Neural progenitor cell (in vitro differentiated cells): ENCODE measurements at regions not wholly inside any gene's neighbourhood (a gene's known extent, or its start where the extent isn't known, plus 50 kb on each side); places are given as distances from the start of the nearest gene placed in this dataset.

Experiments used
- CTCF ChIP-seq: fragments of 200-600 bp; sonication (generic); IDR thresholded peaks from 2 replicates; pipeline ENCODE4 v1.5.1; 2017; ENCODE audit warnings: antibody characterized with exemption, mild to moderate bottlenecking
- EZH2 ChIP-seq: fragments of 200-600 bp; sonication (generic); IDR thresholded peaks from 2 replicates; pipeline ENCODE4 v1.6.1; 2017; ENCODE audit warnings: antibody characterized with exemption, mild to moderate bottlenecking, moderate library complexity
- EZH2phosphoT487 ChIP-seq: fragments of 200-600 bp; sonication (generic); IDR thresholded peaks from 2 replicates; pipeline ENCODE4 v1.6.1; 2017; ENCODE audit warnings: antibody characterized with exemption

DNA sequence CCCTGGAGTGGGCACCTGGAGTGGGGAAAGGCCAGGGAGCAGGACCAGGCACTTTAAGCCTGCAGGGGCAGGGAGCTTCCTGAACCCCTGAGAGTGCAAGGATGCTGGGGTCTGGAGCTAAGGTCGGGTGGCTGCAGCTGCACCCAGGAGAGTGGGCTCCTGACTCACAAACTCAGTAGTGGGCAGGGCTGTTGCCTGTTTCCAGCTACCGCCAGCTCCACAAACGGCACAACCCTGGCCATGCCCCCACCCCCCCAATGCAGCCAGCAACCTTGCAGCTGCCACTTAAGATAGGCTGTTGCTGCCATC is 688.8 kb downstream of the NYAP2 start:
- TF ChIP-seq CTCF (no peak), EZH2phosphoT487 (no peak), EZH2 (no peak)
